GM12873 (cell line): ENCODE measurements at regions not wholly inside any gene's neighbourhood (a gene's known extent, or its start where the extent isn't known, plus 50 kb on each side); places are given as distances from the start of the nearest gene placed in this dataset.

ENCODE experiments used
- TF ChIP-seq, protein P1 (sequence below): IDR thresholded peaks from 2 replicates; pipeline ENCODE4 v1.5.1; 2012; ENCODE audit warnings: low read depth, mild to moderate bottlenecking, moderate library complexity, low read length, control low read depth; ENCODE audit not compliant: insufficient read depth; ENCODE audit errors: missing control alignments

DNA sequence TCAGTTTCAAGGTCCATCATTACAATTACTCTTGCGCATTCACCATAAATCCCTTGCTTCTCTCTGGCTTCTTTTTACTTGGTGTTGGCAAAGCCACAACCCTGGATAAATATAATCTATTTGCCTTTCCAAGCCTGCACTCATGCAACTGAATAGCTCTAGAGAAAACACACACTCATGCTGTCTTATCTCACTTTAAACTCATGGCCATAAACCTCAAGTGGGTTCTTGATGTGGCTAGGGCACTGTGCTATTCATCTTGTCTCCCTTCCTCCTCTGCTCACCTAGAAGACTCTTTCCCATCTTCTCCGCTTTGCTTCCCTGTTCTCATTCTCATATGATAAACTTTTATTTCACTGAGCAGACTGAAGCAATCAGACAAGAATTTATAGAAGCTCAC is 165.4 kb upstream of the MTPN start:
- TF ChIP-seq, protein P1, sequence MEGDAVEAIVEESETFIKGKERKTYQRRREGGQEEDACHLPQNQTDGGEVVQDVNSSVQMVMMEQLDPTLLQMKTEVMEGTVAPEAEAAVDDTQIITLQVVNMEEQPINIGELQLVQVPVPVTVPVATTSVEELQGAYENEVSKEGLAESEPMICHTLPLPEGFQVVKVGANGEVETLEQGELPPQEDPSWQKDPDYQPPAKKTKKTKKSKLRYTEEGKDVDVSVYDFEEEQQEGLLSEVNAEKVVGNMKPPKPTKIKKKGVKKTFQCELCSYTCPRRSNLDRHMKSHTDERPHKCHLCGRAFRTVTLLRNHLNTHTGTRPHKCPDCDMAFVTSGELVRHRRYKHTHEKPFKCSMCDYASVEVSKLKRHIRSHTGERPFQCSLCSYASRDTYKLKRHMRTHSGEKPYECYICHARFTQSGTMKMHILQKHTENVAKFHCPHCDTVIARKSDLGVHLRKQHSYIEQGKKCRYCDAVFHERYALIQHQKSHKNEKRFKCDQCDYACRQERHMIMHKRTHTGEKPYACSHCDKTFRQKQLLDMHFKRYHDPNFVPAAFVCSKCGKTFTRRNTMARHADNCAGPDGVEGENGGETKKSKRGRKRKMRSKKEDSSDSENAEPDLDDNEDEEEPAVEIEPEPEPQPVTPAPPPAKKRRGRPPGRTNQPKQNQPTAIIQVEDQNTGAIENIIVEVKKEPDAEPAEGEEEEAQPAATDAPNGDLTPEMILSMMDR = no peak

DNA sequence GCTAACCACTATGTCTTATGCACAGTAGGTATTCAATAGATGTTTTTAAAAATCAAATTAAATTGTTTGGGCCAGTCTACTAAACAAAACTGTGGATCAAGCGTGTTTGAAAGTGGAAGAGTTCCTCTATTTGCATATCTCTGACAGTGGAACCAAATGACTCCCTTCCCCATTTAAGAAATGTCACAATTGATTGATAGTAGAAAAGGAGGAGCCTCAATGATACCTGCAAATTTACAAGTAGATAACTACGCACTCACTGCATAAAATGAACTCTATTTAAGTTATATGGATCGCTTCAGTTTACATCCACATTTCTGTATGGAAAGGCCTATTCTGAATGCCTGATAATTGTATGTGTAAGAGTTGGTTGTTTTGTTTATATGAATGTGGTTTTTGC is 163.3 kb upstream of the MTPN start:
- TF ChIP-seq, protein P1 = no peak

DNA sequence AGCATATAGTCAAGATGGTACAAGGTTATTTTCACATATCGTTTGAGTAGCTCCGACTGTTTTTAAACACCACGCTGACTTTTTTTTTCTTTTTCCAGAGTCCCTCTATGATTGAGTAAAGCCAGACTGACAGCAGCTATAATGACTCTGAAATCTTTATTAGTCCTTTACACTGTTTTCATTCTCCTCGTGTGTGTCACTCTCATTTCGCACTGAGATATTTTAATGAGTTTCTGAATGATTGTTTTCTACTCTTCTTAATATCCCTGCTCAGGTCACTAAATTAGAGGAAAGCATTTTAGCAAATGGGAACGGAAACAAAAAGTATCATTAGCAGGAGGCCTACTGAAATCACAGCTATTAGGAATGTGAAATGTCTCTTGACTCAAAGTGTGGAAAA is 162.3 kb upstream of the MTPN start:
- TF ChIP-seq, protein P1 = no peak

DNA sequence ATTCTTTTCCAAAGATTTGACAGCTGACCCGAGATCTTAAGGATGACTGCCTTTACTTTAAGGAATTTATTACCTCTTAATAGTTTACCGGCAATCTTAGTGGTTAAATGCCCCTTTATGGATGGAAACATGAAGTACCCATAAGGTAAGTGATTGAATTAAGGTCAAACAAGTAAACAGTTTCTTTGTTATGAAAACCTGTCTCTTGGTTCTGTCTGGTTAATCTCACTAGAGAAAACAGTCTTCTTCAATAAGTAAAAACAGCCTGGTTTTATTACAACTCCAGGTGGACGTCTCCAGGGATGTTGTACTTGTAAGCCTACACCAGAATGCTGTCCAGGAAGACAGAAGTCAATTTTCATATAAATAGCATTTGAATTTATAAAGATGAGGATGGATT is 161.8 kb upstream of the MTPN start:
- TF ChIP-seq, protein P1 = no peak

DNA sequence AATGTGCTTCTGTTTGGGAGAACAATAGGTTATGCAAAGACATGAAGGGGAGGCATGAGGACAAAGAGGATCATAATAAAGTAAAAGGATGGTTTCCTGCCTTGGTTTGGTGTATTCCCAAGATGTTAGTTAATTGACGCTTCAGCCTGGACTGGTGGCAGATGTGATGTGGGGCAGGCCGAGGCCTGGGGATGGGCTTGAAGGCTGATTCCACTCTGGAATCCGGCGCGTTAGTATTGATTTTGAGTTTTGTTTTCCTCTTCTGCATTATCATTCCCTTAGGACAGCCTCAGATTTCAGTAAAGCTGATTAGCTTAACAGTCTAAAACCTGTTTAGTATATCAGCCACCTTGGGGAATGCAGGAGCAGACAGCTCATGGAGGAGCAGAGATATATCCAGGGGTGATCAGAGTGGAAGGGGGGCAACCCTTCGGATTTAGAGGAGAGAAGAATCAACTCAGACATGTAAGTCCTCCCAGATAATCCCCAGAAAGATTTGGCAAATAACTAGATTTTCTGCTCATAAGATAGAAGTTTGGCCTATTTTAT is 159.8 kb upstream of the MTPN start:
- TF ChIP-seq, protein P1 = no peak

DNA sequence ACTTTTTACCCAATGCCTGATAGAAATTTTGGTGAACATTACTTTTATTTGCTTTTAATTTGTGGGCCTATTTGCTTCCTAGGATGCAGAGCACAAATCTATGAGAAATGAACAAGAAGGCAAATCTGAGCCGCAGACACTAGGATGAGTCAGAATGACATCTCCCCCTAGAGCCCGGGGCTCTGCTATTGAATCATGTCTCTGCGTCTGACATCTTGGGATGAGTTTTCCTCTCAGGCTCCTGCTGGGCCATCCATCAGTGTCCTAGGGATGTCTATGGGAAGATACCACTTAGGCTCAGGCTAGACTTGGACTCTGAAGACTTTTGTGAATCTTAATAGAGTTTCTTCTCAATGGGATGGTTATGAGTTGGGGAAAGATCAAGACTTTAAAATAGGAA is 157.3 kb upstream of the MTPN start:
- TF ChIP-seq, protein P1 = no peak

DNA sequence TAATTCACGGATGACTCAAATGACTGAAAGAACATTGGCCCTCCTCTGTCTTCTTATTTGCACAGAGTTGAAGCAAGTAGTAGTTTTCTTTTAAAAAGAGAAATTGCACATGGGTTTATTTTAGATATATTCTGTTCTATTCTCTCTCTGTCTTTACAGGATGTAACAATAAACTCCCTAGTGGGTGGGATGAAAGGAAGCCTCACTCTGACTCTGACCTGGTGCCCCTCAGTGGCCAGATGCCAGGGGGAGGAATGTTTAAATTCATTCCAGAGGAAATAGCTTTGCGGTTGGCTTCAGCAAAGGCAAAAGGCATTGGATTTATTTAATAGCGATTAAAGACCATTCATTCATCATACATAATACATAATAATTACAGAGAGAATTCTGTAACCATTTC is 156.4 kb upstream of the MTPN start:
- TF ChIP-seq, protein P1 = no peak
